ENCODE measurements at regions not wholly inside any gene's neighbourhood (a gene's known extent, or its start where the extent isn't known, plus 50 kb on each side); places are given as distances from the start of the nearest gene placed in this dataset.

DNA sequence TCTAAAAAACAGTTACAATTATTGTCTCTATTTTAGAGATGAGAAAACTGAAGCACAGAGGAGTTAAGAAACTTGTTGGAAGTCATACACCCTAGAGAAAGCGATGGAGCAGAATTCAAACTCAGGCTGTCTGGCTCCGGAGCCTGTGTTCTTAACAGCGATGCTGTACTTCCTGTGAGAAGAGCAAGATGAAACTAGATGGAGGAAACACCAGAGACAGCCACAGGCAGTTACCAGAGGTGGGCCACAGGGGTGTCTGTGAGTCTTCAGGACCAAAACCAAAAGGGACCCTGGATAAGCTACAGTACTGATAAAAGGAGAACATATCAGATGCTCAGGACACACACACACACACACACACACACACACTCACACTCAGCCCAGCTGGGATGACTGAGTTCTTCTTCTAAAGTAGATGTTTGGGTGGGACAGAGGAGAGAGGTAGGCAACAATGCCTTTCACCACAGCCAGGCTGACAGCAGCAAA, 289.2 kb downstream of the FZD1 start:
- TF ChIP-seq CHD4 (IDR thresholded peaks at IDR 0.05; ENCODE audit: insufficient read depth, insufficient replicate concordance, low read depth, low read length, poor library complexity, severe bottlenecking) (no peak), SAFB (IDR thresholded peaks at IDR 0.05; ENCODE audit: borderline replicate concordance, low read depth, low read length) (no peak), ZNF197 (CRISPR knock-in tag; IDR thresholded peaks at IDR 0.05; ENCODE audit: low read depth) (no peak), NONO (IDR thresholded peaks at IDR 0.05; ENCODE audit: low read depth in 2 of 2, low read length in 1 of 2) (no peak)
